Caco-2 (cell line): ENCODE measurements at regions not wholly inside any gene's neighbourhood (a gene's known extent, or its start where the extent isn't known, plus 50 kb on each side); places are given as distances from the start of the nearest gene placed in this dataset.
"Not testable (repeated sequence)": the region's sequence is repeated elsewhere in the genome, so short reads cannot be mapped to it uniquely, and the experiment has no call there.

Experiments used
- BruUV-seq: library from RNA; stranded (reverse); fragments of 400-500 nt; replicated peaks from 2 replicates; lab custom pipeline; 2021; lab: Mats Ljungman, UMichigan
- CTCF ChIA-PET: fragments of 300-600 bp; sonication (Branson Sonifier 250); formaldehyde crosslinking; loops from one replicate; lab custom pipeline; 2022; ENCODE audit warnings: antibody characterized with exemption; lab: Charles Lee
- POLR2A ChIA-PET: fragments of 300-600 bp; sonication (Branson Sonifier 250); formaldehyde crosslinking; loops from one replicate; lab custom pipeline; 2022; ENCODE audit warnings: antibody characterized with exemption; lab: Charles Lee
- DNase-seq, 2 experiments: peaks; one replicate each; pipeline versions ENCODE4 v3.0.0 to v3.0.0-alpha.2; 2020 to 2022
- H3K27me3 ChIP-seq: replicated peaks from 2 replicates; pipeline ENCODE4 v1.6.0; 2011; ENCODE audit warnings: low read length; ENCODE audit not compliant: control insufficient read depth, insufficient read depth
- H3K36me3 ChIP-seq: 2 replicates; pipeline ENCODE4 v1.5.1; 2011; ENCODE audit warnings: low read length; ENCODE audit not compliant: control insufficient read depth, insufficient read depth
- H3K4me1 ChIP-seq: fragments of 250-450 bp; sonication (Bioruptor Pico); 2 replicates; pipeline ENCODE4 v1.5.1; 2020; ENCODE audit warnings: mild to moderate bottlenecking
- H3K4me3 ChIP-seq: 2 replicates; pipeline ENCODE4 v1.5.1; 2011; ENCODE audit warnings: low read depth, mild to moderate bottlenecking, control low read depth, low read length
- H3K9me3 ChIP-seq: fragments of 250-450 bp; sonication (Bioruptor Pico); 2 replicates; pipeline ENCODE4 v1.5.1; 2020; ENCODE audit warnings: mild to moderate bottlenecking, moderate library complexity
- H3K27ac Mint-ChIP-seq: one replicate; pipeline ENCODE4 v1.8.0; 2022; ENCODE audit warnings: mixed read lengths; ENCODE audit not compliant: unreplicated experiment
- H3K27me3 Mint-ChIP-seq: one replicate; pipeline ENCODE4 v1.8.0; 2022; ENCODE audit warnings: mixed read lengths; ENCODE audit not compliant: insufficient read depth, unreplicated experiment
- H3K36me3 Mint-ChIP-seq: one replicate; pipeline ENCODE4 v1.8.0; 2022; ENCODE audit warnings: mild to moderate bottlenecking, mixed read lengths; ENCODE audit not compliant: insufficient read depth, unreplicated experiment
- H3K4me1 Mint-ChIP-seq: one replicate; pipeline ENCODE4 v1.8.0; 2022; ENCODE audit warnings: low read depth, mixed read lengths; ENCODE audit not compliant: unreplicated experiment
- H3K4me3 Mint-ChIP-seq: one replicate; pipeline ENCODE4 v1.8.0; 2022; ENCODE audit warnings: mild to moderate bottlenecking, moderate library complexity, mixed read lengths; ENCODE audit not compliant: unreplicated experiment
- H3K9me3 Mint-ChIP-seq: one replicate; pipeline ENCODE4 v1.8.0; 2022; ENCODE audit warnings: mixed read lengths; ENCODE audit not compliant: unreplicated experiment
- intact Hi-C: fragments of 100-400 bp; cut with micrococcal nuclease; formaldehyde crosslinking; loops from one replicate; pipeline ENCODE4 v1.10.0; 2022; ENCODE audit not compliant: unreplicated experiment
- TF ChIP-seq, protein P1 (sequence below), 2 experiments: fragments of 200-600 bp in 1 of 2; IDR thresholded peaks; 1 replicate in 1 of 2; 2 replicates in 1 of 2; pipeline versions ENCODE4 v1.5.1 to v1.8.0; 2011 to 2022; ENCODE audit warnings: antibody characterized with exemption in 1 of 2, control low read depth in 1 of 2, inconsistent platforms in 1 of 2, low read depth in 1 of 2, low read length in 1 of 2, mild to moderate bottlenecking in 1 of 2, moderate library complexity in 1 of 2; ENCODE audit not compliant: insufficient read depth in 1 of 2, severe bottlenecking in 1 of 2, unreplicated experiment in 1 of 2

GRCh38 chr1:25116832-25117231, 115.5 kb downstream of the SYF2 start:
- intact Hi-C loops = loop anchor here (1.0 kb wide), 1 partner anchor 88 kb away; no protein-coding TSS in a partner anchor

DNA sequence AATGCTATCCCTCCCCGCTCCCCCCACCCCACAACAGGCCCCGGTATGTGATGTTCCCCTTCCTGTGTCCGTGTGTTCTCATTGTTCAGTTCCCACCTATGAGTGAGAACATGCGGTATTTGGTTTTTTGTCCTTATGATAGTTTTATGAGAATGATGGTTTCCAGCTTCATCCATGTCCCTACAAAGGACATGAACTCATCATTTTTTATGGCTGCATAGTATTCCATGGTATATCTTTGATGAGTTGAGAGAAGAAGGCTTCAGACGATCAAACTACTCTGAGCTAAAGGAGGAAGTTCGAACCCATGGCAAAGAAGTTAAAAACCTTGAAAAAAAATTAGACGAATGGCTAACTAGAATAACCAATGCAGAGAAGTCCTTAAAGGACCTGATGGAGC, 116.2 kb downstream of the SYF2 start:
- POLR2A ChIA-PET, intact Hi-C loops, H3K27me3 ChIP-seq, BruUV-seq, H3K4me1 Mint-ChIP-seq, H3K36me3 Mint-ChIP-seq, DNase-seq, H3K27me3 Mint-ChIP-seq, H3K27ac Mint-ChIP-seq, H3K9me3 ChIP-seq, H3K4me3 ChIP-seq, H3K36me3 ChIP-seq, CTCF ChIA-PET, H3K4me3 Mint-ChIP-seq, H3K9me3 Mint-ChIP-seq, H3K4me1 ChIP-seq: not testable (repeated sequence)

More at GRCh38 chr1:25116832-25117231, 115.5 kb downstream of the SYF2 start:
- POLR2A ChIA-PET = interaction anchor here (0.5 kb wide), 1 partner anchor 315 kb away, joined by 3 read pairs; no protein-coding TSS in a partner anchor
- H3K4me3 ChIP-seq = no peak overlapping the region
- H3K27ac Mint-ChIP-seq = no peak overlapping the region
- H3K27me3 ChIP-seq = no peaks in the 10 kb centered on the region
- no peak for DNase-seq
- H3K27me3 Mint-ChIP-seq = no peaks in the 10 kb centered on the region
- no TSS peak for BruUV-seq
- TF ChIP-seq, protein P1, sequence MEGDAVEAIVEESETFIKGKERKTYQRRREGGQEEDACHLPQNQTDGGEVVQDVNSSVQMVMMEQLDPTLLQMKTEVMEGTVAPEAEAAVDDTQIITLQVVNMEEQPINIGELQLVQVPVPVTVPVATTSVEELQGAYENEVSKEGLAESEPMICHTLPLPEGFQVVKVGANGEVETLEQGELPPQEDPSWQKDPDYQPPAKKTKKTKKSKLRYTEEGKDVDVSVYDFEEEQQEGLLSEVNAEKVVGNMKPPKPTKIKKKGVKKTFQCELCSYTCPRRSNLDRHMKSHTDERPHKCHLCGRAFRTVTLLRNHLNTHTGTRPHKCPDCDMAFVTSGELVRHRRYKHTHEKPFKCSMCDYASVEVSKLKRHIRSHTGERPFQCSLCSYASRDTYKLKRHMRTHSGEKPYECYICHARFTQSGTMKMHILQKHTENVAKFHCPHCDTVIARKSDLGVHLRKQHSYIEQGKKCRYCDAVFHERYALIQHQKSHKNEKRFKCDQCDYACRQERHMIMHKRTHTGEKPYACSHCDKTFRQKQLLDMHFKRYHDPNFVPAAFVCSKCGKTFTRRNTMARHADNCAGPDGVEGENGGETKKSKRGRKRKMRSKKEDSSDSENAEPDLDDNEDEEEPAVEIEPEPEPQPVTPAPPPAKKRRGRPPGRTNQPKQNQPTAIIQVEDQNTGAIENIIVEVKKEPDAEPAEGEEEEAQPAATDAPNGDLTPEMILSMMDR (IDR thresholded peaks at IDR 0.05; ENCODE audit: insufficient read depth in 1 of 2, low read depth in 1 of 2, low read length in 1 of 2, severe bottlenecking in 1 of 2, unreplicated experiment in 1 of 2) = no peak
- no peaks in the 10 kb centered on the region for H3K4me1 ChIP-seq
- H3K36me3 ChIP-seq = no peaks in the 10 kb centered on the region
- H3K9me3 ChIP-seq = no peaks in the 10 kb centered on the region
- no peaks in the 10 kb centered on the region for H3K36me3 Mint-ChIP-seq
- H3K4me3 Mint-ChIP-seq = no peak overlapping the region
- no peaks in the 10 kb centered on the region for H3K9me3 Mint-ChIP-seq
- peaks cover 4% of the 10 kb centered on the region for H3K4me1 Mint-ChIP-seq
- CTCF ChIA-PET = interaction anchor here (0.5 to 1.8 kb wide), 2 partner anchors 88 to 140 kb away, joined by 3 to 4 read pairs; no protein-coding TSS in a partner anchor

GRCh38 chr1:25113731-25114130, 118.6 kb downstream of the SYF2 start:
- H3K4me1 Mint-ChIP-seq = peaks cover 4% of the 10 kb centered on the region

More at GRCh38 chr1:25113731-25114130, 118.6 kb downstream of the SYF2 start:
- intact Hi-C loops = no loop called here
- Histone ChIP-seq H3K4me1 (no peaks in the 10 kb centered on the region), H3K36me3 (no peaks in the 10 kb centered on the region), H3K27me3 (no peaks in the 10 kb centered on the region), H3K9me3 (no peaks in the 10 kb centered on the region), H3K4me3 (no peak overlapping the region)
- H3K36me3 Mint-ChIP-seq = no peaks in the 10 kb centered on the region
- H3K27me3 Mint-ChIP-seq = no peaks in the 10 kb centered on the region
- CTCF ChIA-PET = no interaction called here
- POLR2A ChIA-PET = no interaction called here
- no TSS peak for BruUV-seq
- no peak for DNase-seq
- no peak overlapping the region for H3K4me3 Mint-ChIP-seq
- TF ChIP-seq, protein P1 (IDR thresholded peaks at IDR 0.05; ENCODE audit: insufficient read depth in 1 of 2, low read depth in 1 of 2, low read length in 1 of 2, severe bottlenecking in 1 of 2, unreplicated experiment in 1 of 2) = no peak
- no peak overlapping the region for H3K27ac Mint-ChIP-seq
- H3K9me3 Mint-ChIP-seq = no peaks in the 10 kb centered on the region
